ENCODE measurements at regions not wholly inside any gene's neighbourhood (a gene's known extent, or its start where the extent isn't known, plus 50 kb on each side); places are given as distances from the start of the nearest gene placed in this dataset.

DNA sequence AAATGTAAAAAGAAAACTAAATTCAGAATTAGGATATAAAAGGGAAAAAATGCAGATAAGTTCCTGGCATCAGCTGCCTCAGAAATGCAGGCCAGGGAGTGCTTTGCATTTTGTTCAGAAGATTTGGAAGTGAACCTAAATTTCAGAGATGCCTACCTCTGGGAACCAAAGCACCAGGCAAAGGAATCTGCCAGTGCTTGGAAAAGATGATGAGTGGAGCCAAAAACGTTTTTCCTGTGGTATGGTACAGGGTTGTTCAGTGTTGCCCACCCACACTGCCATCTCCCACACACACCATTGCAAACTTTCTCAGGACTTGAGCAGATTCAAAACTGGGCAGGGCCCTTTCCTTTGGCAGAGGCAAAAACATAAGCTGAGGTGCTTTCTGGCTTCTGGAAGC is 349.5 kb downstream of the TGFB2 start:
- ATAC-seq (no peak), DNase-seq (no peak)
- Mint-ChIP-seq H3K4me1 (ENCODE audit: low read depth) (no peaks in the 10 kb centered on the region), H3K27me3 (no peaks in the 10 kb centered on the region), H3K36me3 (ENCODE audit: low read depth) (no peaks in the 10 kb centered on the region), H3K4me3 (no peak overlapping the region), H3K27ac (no peak overlapping the region), H3K9me3 (peaks cover 2% of the 10 kb centered on the region)
- intact Hi-C loops (cut with micrococcal nuclease), result no loop called here
- no peak for TF ChIP-seq CTCF (IDR thresholded peaks at IDR 0.05)
- ChIA-PET POLR2A (no interaction called here), CTCF (no interaction called here)

DNA sequence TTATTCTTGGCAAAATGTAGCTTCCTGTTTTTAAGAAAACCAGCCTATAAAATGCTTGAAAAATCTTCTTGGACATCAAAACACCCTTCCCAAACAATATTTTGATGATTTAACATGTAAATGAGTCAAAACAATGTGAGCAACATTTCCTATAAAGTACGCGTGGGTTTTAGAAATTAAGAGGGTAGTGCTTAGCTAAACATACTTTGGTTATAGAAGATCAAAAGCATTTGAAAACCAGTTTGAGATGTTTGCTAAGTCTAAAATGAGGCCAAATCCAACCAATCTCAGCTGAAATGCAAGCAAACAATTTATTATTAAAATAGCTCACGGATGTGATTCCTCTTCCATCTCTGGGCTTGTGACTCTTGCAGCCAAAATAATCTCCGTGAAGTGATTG is 350.4 kb downstream of the TGFB2 start:
- TF ChIP-seq CTCF (IDR thresholded peaks at IDR 0.05), result no peak
- DNase-seq, result no peak
- CTCF ChIA-PET, result no interaction called here
- intact Hi-C loops (cut with micrococcal nuclease), result no loop called here
- Mint-ChIP-seq H3K9me3 (peaks cover 2% of the 10 kb centered on the region), H3K27ac (no peak overlapping the region), H3K27me3 (no peaks in the 10 kb centered on the region), H3K36me3 (ENCODE audit: low read depth) (no peaks in the 10 kb centered on the region), H3K4me3 (no peak overlapping the region), H3K4me1 (ENCODE audit: low read depth) (no peaks in the 10 kb centered on the region)
- POLR2A ChIA-PET, result no interaction called here
- no peak for ATAC-seq

DNA sequence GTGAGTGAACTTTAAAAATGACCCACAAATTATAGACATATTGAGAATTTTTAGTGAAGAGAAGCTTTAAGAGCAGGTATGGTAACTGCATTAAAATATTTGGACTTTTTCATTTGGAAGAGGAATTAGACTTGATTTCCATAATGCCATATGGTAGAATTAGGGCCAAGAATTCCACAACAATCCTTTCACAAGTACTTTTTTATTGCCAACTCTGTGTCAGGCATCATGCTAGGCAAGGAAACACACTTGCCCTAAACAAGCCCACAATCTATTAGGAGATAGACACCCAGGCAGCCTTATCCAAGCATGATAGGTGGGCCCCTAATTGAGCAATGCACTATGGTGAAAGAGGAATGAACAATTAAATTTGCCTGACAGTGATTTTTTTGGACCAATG is 353.0 kb downstream of the TGFB2 start:
- ChIA-PET POLR2A (no interaction called here), CTCF (interaction anchor here (0.7 kb wide), 1 partner anchor 156 kb away, joined by 4 read pairs; no protein-coding TSS in a partner anchor)
- H3K27me3 Mint-ChIP-seq, result peaks cover 2% of the 10 kb centered on the region
- H3K9me3 Mint-ChIP-seq, result peaks cover 2% of the 10 kb centered on the region
- no peak for DNase-seq
- H3K4me1 Mint-ChIP-seq (ENCODE audit: low read depth), result no peaks in the 10 kb centered on the region
- ATAC-seq, result no peak
- H3K27ac Mint-ChIP-seq, result no peak overlapping the region
- intact Hi-C loops (cut with micrococcal nuclease), result no loop called here
- no peaks in the 10 kb centered on the region for H3K36me3 Mint-ChIP-seq (ENCODE audit: low read depth)
- no peak overlapping the region for H3K4me3 Mint-ChIP-seq
- TF ChIP-seq CTCF (IDR thresholded peaks at IDR 0.05), result no peak

DNA sequence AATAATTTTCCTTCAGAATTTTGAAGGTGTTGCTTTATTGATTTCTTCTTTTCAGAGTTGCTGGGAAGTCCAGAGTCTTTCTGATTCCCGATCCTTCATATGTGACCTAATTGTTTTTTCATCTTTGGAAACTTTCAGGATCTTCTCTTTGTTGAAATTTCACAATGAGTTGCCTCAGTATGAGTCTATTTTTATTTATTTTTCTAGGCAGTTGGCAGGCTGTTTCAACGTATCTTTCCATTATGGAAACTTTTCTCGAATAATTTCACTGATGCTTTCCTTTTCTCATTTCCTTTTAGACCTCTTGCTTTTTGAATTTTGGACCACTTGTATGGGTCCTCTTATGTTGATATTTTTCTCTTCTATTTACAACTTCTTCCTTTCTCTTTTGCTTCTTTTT is 354.3 kb downstream of the TGFB2 start:
- H3K36me3 Mint-ChIP-seq (ENCODE audit: low read depth), result no peaks in the 10 kb centered on the region
- ATAC-seq (no peak), DNase-seq (no peak)
- H3K27ac Mint-ChIP-seq, result no peak overlapping the region
- H3K4me1 Mint-ChIP-seq (ENCODE audit: low read depth), result no peaks in the 10 kb centered on the region
- ChIA-PET POLR2A (no interaction called here), CTCF (interaction anchor here (1.6 kb wide), 1 partner anchor 15 kb away, joined by 3 read pairs; no protein-coding TSS in a partner anchor)
- TF ChIP-seq CTCF (IDR thresholded peaks at IDR 0.05), result no peak
- peaks cover 2% of the 10 kb centered on the region for H3K9me3 Mint-ChIP-seq
- peaks cover 2% of the 10 kb centered on the region for H3K27me3 Mint-ChIP-seq
- intact Hi-C loops (cut with micrococcal nuclease), result no loop called here
- no peak overlapping the region for H3K4me3 Mint-ChIP-seq

GRCh38 chr1:218699865-218700264 is 354.7 kb downstream of the TGFB2 start:
- intact Hi-C loops (cut with micrococcal nuclease), result no loop called here
- H3K27me3 Mint-ChIP-seq, result peaks cover 2% of the 10 kb centered on the region
- H3K4me1 Mint-ChIP-seq (ENCODE audit: low read depth), result no peaks in the 10 kb centered on the region
- no peaks in the 10 kb centered on the region for H3K36me3 Mint-ChIP-seq (ENCODE audit: low read depth)
- CTCF ChIA-PET, result interaction anchor here (1.6 kb wide), 1 partner anchor 16 kb away, joined by 3 read pairs; no protein-coding TSS in a partner anchor
- peaks cover 2% of the 10 kb centered on the region for H3K9me3 Mint-ChIP-seq
- DNase-seq (no peak), ATAC-seq (no peak)
- H3K4me3 Mint-ChIP-seq, result no peak overlapping the region
- no peak for TF ChIP-seq CTCF (IDR thresholded peaks at IDR 0.05)
- POLR2A ChIA-PET, result no interaction called here
- no peak overlapping the region for H3K27ac Mint-ChIP-seq

Data from activated CD8-positive, alpha-beta T cell treated with anti-CD3 and anti-CD28 coated beads for 36 hours (primary cell).